HS-27A (cell line): ENCODE measurements at regions not wholly inside any gene's neighbourhood (a gene's known extent, or its start where the extent isn't known, plus 50 kb on each side); places are given as distances from the start of the nearest gene placed in this dataset.

Source experiments
- DNase-seq: peaks from one replicate; pipeline ENCODE4 v3.0.0-alpha.2; 2012; ENCODE audit warnings: low read depth, missing footprints

DNA sequence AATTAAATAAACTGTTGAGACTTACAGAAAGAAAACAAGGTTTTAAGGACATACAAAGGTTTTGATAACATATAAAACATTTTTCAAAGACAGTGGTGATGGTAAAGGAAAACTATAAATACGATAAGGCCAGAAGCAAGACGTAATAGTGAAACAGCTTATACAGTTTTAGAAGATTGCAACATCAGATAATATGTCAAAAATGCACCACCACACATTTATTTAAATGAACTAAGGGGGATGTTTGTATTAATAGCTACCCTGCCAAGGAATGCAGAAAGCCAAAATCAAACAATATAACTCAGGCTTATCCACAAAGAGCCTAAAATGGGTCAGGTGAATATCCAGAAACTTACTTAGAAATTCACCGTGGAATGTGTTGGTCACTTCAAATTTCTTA, 981.6 kb upstream of the FAT3 start:
- no peak for DNase-seq

DNA sequence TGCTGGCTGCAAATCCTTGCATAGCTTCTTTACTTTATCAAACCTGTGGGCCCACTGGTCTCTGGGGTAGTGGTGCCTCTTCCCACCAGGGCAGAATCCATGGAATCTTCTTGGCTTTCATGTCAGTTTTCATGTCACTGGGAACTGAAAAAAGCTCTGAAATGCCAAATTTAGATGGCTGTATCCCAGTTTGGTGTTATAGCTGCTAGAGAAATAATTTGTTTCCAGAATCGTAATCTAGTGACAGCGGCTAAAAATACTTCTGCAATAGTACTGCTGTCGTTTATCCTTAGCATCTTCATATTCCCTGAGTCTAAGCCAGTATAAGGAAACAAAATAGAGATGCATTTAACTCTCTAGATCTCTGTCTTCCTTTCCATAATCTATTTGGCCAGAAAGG, 983.4 kb upstream of the FAT3 start:
- DNase-seq: no peak

GRCh38 chr11:91239359-91239758, 985.3 kb upstream of the FAT3 start:
- DNase-seq: no peak

GRCh38 chr11:91231226-91231625, 993.4 kb upstream of the FAT3 start:
- DNase-seq: no peak

DNA sequence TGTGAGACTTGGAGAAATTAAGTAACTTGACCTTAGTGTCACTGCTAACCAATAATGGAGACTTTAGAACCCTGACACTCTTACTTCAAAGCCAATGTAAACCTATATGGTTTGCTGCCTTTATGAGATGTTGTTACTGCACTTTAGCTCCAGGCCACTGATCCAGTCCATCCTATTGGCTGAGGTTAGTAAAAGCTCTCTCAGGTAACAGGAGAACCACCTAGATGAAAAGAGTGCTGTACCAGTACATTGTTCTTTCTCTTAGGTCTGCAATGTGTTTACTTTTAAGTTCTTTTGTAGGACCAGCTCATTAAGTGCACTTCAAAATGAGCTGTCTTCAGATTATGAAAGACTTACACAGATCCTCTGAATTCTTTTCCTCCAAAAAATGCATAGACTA, 994.0 kb upstream of the FAT3 start:
- no peak for DNase-seq

DNA sequence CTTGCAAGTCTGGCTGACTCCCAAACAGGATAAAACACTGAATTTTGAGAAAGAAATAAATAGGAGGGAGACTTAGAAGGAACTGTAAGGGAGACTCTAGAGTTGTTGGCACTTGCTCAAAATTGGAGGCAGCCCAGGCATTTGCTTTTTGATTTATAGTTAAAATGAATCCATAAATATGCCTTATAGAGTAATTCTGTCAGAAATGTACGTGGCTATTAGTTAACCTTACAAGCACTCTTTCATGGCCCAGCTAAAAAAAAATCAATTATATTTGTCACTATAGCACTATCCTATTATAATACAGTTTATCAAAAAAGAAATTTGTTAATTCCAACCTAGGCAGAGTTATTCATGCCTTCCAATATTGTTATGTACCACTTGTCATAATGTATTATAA, 1000.0 kb upstream of the CHORDC1 start:
- no peak for DNase-seq

DNA sequence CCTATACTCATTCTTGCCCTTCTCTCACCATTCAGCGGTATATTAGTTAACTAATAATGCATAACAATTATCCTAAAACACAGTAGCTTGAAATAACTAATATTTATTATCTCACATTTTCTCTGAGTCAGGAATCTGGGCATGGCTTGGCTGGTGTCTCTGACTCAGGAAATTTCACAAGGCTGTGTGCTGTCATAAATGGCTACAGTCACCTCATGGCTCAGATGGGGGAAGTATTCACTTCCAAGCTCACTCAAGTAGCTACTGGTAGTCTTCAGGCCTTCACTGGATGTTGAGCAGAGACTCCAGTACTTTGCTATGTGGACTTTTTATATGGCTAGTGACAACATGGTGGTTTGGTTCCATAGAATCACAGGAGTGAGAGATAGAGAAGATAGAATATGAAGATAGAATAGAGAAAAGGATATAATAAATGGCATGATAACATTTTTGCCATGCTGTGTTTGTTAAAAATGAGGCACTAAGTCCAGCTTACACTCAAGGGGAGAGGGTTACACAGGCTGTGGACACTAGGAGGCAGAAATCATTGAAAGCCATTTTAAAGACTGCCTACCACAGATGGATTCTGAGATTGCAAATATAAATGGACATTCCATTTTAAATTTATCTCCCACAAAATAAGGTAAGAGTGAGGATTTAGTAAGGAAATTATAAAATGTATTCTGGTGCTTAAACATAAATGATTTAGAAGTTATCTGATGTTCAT, 997.8 kb upstream of the CHORDC1 start:
- no peak for DNase-seq

- DNase-seq: no peak
These were observed 996.7 kb upstream of the CHORDC1 start for GRCh38 chr11:91219535-91219934.

- peak; percentile 53 for DNase-seq
These were observed 986.9 kb upstream of the CHORDC1 start for GRCh38 chr11:91209751-91210150.

DNA sequence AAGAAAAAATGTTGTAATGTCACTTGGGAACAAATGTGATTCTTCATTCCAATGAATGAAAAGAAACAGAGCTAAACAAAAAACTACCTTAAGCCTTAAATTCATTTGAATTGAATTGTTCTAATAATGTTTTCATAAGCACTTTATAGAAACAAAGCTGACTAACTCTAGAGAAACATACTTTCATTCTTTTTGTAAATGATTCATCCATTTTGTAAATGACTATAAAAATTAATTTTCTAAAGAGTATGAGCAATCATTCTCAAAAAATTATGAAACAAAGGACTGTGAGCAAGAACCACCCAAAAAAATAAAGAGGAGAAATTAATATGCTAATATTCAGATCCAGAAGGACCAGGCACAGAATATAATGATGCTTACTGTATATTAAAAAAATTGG, 986.5 kb upstream of the CHORDC1 start:
- DNase-seq: no peak

GRCh38 chr11:91199866-91200265, 977.0 kb upstream of the CHORDC1 start:
- DNase-seq: no peak

GRCh38 chr11:91194546-91194945, 971.7 kb upstream of the CHORDC1 start:
- DNase-seq: no peak

DNA sequence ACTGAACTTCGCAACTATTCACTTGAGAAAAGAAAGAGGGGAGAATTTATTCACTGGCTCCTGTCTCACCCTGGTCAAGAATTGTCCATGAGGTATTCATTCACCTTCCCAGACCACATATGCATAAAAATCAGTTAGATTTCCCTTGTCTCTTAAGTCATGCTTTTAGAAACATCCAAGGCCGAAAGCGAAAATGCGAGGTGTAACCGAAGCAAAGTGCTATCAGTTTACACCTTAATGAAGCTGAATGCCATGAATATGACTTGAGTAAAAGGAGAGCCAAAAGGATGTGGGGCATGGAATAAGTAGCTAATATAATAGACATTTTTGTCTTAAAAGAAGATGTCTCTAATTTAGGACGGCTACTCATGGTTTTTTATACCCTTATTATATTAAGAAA, 965.6 kb upstream of the CHORDC1 start:
- DNase-seq: no peak

DNA sequence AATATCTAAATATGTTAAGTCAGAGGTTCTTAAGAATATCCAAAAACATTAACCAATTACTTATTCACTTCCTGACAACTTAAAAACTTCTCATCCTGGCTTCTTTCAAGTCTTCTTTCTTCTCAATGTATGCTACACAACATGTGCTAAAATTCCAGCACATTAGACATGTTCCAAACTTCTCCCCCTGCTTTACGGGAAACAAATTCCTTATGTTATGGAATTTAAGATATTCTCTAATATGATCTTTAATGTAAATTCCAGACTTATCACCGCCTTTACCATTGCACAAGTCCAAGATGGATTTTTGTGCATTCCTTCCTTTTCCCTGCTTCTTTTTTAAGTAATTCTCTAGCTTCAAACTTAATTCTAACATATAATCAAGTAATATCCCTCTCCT, 964.5 kb upstream of the CHORDC1 start:
- DNase-seq: no peak

GRCh38 chr11:91178366-91178765, 955.5 kb upstream of the CHORDC1 start:
- DNase-seq: no peak

- DNase-seq: no peak
These were observed 951.9 kb upstream of the CHORDC1 start for GRCh38 chr11:91174734-91175133.

DNA sequence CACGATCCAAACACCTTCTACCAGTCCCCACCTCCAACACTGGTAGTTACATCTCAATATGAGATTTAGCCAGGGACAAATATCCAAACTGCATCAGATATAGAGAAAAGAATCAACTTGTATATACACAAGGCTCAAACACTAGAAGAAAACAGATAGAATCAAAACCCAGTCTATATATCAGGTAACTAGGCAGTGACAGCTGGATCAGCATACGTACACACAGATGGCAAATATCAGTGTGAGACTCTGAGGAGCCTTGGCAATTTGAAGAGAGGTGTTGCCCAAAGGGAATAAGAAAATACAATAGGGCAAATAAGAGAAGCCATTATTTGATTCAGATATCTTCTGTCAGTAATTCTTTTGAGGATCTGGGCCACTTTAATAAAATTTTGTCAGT, 951.3 kb upstream of the CHORDC1 start:
- no peak for DNase-seq

DNA sequence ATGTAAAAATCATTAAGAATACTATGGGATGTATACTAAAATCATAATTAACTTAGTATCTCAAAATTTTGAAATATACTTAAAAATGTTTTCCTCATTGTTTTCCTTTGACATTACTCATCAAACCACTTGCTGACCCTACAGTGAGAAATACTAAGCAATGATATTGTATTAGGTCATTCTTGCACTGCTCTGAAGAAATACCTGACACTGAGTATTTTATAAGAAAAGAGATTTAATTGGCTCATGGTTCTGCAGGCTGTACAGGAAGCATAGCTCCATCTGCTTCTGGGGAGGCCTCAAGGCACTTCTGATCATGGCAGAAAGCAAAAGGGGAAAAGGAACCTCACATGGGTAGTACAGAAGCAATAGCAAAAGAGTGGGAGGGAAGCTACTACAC, 950.9 kb upstream of the CHORDC1 start:
- no peak for DNase-seq

GRCh38 chr11:91170711-91171110, 947.9 kb upstream of the CHORDC1 start:
- no peak for DNase-seq

GRCh38 chr11:91164452-91164822, 941.6 kb upstream of the CHORDC1 start:
- no peak for DNase-seq

- peak; percentile 85 for DNase-seq
These were observed 941.0 kb upstream of the CHORDC1 start for GRCh38 chr11:91163619-91164451.

DNA sequence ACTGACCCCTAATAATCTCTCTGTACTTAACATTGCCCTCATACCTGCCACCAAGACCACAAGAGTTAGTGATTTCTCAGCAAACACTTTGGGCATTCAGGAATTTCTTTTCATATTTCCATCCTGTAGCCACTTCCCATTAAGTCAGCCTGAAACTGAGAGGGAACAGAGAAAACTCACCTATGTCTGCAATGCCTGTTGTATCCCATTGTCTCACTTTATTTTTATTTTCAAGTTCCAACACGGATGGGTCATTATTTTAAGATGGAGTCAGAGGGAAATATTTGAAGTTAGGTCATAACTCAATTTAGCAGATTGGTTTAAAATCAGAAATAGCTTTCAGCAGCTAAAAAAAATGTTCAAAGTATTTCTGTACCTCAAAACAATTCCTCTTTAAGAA, 937.8 kb upstream of the CHORDC1 start:
- no peak for DNase-seq

GRCh38 chr11:91158891-91159537, 936.2 kb upstream of the CHORDC1 start:
- peak; percentile 36 for DNase-seq
